ENCODE measurements at regions not wholly inside any gene's neighbourhood (a gene's known extent, or its start where the extent isn't known, plus 50 kb on each side); places are given as distances from the start of the nearest gene placed in this dataset.

DNA sequence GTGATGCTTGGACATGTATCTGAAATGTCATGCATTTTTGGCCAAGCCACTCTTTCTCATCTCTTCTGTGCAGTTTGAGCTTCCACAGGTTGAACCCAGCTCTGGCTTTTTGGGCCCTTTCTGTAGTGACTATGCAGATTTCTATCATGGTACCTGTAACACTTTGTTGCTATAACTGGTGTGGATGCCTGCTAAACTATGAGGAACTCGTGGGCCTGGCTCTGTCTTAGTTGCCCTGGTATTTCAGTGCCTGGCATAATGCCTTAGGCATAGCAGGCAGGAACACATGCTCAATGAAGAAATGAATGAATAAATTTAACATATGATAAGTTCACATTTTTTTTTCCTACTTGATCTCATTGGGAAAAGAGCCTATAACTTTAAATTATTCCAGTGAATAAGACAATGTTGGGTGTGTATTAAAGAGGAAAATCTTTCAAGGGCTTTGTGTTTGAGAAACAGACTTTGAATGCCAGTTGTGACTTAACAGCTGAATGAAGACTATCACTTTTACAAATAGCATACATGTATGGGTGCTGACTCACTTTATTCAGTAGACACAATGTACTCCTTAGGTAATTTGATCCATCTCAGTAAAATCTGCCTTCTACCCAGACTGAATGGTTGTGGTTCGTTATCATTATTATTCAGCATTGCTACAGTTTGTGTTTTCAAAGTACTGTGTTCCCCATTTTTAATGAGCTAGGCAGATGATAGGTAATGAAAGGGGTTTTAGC is 86.4 kb upstream of the MAP4K3 start:
- Histone ChIP-seq H3K4me3 (ENCODE audit: extremely low read depth, insufficient read depth, low read length, poor library complexity, severe bottlenecking) (no peak overlapping the region), H3K9me3 (ENCODE audit: control insufficient read depth, low read length) (peaks cover 20% of the 10 kb centered on the region), H3K27ac (ENCODE audit: low read depth, low read length, severe bottlenecking) (peak overlapping the region; percentile 19), H3K36me3 (ENCODE audit: control insufficient read depth, insufficient read depth, low read length) (peaks cover 5% of the 10 kb centered on the region), H3K4me1 (ENCODE audit: control insufficient read depth, insufficient read depth, low read length, poor library complexity, severe bottlenecking) (peaks cover 9% of the 10 kb centered on the region)
- 86 to 100% methylated on average over 1 of the region's 2 CpGs for WGBS, 2 experiments (ENCODE audit: insufficient coverage in 2 of 2)

DNA sequence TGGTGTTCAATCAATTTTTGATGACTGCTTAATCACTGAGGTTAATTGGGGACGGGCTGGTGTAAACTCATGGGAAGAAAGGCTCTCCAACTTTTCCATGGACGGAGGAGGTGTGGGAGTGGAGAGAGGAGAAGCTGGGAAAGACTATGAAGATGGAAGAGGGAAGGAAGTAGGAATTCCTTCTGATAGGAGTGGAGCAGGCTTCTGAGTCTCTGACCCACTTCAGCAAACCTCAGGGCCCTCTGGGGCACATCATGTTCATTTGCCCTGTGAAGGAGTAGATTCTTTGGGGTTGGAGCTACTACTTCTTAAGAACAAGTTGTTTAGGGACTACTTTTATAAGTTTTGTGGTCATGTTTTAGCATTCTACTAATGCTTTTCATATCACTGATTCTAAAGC is 87.0 kb upstream of the MAP4K3 start:
- H3K36me3 ChIP-seq (ENCODE audit: control insufficient read depth, insufficient read depth, low read length) = peaks cover 5% of the 10 kb centered on the region
- no peak overlapping the region for H3K4me3 ChIP-seq (ENCODE audit: extremely low read depth, insufficient read depth, low read length, poor library complexity, severe bottlenecking)
- H3K27ac ChIP-seq (ENCODE audit: low read depth, low read length, severe bottlenecking) = peak overlapping the region; percentile 19
- peaks cover 9% of the 10 kb centered on the region for H3K4me1 ChIP-seq (ENCODE audit: control insufficient read depth, insufficient read depth, low read length, poor library complexity, severe bottlenecking)
- WGBS, 2 experiments (ENCODE audit: insufficient coverage in 2 of 2) = 86% methylated on average over 2 of the region's 2 CpGs; no CpG with 5 or more reads in 1 of the 2 experiments
- H3K9me3 ChIP-seq (ENCODE audit: control insufficient read depth, low read length) = peaks cover 20% of the 10 kb centered on the region

DNA sequence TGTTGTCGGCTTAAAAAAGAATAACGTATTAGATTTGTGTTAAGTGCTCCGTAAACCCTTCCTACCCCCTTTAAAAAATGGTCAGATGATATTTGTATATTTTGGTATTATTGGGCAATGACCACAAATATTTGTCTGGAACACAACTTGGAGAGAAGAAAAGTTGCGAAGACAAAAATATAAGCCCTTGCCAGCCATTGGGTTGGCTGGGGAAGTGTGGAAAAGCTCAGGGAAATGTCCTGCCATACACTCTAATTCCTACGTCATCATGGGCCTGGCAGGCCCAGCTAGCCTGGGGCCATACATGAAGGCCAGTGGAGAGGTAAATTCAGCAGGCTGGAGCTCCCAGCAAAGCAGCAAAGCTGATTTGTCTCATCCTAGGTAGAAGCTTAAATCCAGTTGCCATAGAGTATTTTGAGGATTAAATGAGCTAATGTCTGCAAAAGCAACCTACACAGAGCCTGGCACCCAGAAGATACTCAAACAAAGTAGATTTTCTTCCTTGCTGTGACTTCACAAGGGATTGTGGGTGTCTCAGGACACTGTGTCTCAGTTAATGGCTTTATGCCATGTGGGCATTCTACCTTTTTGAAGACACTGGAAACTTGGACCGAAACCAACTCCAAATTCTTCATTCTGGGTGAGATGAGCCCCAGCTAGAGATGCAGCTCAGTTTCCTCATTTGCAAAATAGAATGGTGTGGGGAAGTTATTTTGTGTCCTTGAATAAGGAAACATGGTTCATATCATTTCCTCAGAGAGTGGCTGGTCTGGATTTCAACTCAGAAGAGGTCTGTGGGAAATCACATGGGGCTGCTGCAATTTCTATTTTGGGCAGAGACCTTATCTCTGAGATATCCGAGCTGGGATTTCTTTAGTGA is 87.9 kb upstream of the MAP4K3 start:
- no peak overlapping the region for H3K27ac ChIP-seq (ENCODE audit: low read depth, low read length, severe bottlenecking)
- 94 to 95% methylated on average over 2 to 5 of the region's 7 CpGs for WGBS, 2 experiments (ENCODE audit: insufficient coverage in 2 of 2)
- H3K4me1 ChIP-seq (ENCODE audit: control insufficient read depth, insufficient read depth, low read length, poor library complexity, severe bottlenecking) = peaks cover 9% of the 10 kb centered on the region
- peaks cover 5% of the 10 kb centered on the region for H3K36me3 ChIP-seq (ENCODE audit: control insufficient read depth, insufficient read depth, low read length)
- peaks cover 20% of the 10 kb centered on the region for H3K9me3 ChIP-seq (ENCODE audit: control insufficient read depth, low read length)
- no peak overlapping the region for H3K4me3 ChIP-seq (ENCODE audit: extremely low read depth, insufficient read depth, low read length, poor library complexity, severe bottlenecking)

DNA sequence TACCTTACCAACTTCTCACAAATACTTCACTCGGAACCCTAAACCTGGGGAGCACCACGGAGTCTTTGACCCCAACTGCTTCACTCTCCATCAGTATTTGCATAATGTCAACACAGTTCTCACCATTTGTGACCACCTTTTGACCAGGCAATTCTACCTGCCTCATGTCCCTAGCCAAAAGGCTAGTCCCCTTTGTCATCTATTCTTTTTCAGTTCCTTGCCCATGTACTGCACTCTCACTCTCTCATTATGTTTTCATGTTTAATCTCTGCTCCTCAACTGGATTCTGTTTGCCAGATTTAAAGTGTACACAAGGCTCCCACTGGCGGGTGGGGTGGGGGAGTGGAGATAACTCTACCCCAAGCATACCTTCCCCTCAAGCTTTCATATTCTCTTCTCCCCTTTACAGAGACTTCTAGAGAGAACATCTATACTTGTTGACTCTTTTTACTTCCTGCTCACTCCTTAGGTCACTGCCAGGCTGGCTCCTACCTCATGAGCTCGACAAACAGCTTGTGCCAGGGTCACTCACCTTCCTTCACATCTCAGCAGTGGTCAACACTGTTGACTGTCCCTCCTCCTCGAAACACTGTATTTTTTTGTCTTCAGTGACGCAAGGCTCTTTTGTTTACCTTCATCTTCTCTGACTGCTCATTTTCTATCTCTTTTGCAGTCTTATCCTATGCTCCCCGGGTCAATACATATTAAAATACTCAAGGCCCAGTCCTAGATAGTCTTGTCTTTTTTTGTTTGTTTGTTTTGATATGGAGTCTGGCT is 88.7 kb upstream of the MAP4K3 start:
- H3K4me3 ChIP-seq (ENCODE audit: extremely low read depth, insufficient read depth, low read length, poor library complexity, severe bottlenecking) = no peak overlapping the region
- H3K36me3 ChIP-seq (ENCODE audit: control insufficient read depth, insufficient read depth, low read length) = peaks cover 5% of the 10 kb centered on the region
- 92 to 98% methylated on average over 5 of the region's 7 CpGs for WGBS, 2 experiments (ENCODE audit: insufficient coverage in 2 of 2)
- no peak overlapping the region for H3K27ac ChIP-seq (ENCODE audit: low read depth, low read length, severe bottlenecking)
- H3K4me1 ChIP-seq (ENCODE audit: control insufficient read depth, insufficient read depth, low read length, poor library complexity, severe bottlenecking) = peaks cover 9% of the 10 kb centered on the region
- H3K9me3 ChIP-seq (ENCODE audit: control insufficient read depth, low read length) = peaks cover 20% of the 10 kb centered on the region

DNA sequence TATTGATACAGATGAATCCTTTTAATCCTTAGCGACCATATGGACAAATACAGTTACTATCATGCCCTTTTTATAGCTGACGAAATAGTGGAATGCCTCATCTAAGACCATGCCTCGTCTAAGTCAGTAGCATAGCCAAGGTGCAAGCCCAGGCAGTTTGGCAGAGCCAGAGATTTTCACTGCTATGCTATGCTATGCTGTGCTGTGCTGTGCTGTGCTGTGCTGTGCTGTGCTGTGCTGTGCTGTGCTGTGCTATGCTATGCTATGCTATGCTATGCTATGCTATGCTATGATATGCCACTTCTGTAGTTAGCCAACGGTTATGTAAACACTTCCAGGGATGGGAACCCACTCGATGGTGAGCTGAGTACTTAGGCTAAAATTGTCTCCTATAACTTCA is 91.6 kb upstream of the MAP4K3 start:
- Histone ChIP-seq H3K27ac (ENCODE audit: low read depth, low read length, severe bottlenecking) (no peak overlapping the region), H3K4me3 (ENCODE audit: extremely low read depth, insufficient read depth, low read length, poor library complexity, severe bottlenecking) (no peak overlapping the region), H3K9me3 (ENCODE audit: control insufficient read depth, low read length) (peaks cover 4% of the 10 kb centered on the region), H3K36me3 (ENCODE audit: control insufficient read depth, insufficient read depth, low read length) (no peaks in the 10 kb centered on the region), H3K4me1 (ENCODE audit: control insufficient read depth, insufficient read depth, low read length, poor library complexity, severe bottlenecking) (peaks cover 8% of the 10 kb centered on the region)
- WGBS, 2 experiments (ENCODE audit: insufficient coverage in 2 of 2) = 84 to 91% methylated on average over 4 to 5 of the region's 5 CpGs

DNA sequence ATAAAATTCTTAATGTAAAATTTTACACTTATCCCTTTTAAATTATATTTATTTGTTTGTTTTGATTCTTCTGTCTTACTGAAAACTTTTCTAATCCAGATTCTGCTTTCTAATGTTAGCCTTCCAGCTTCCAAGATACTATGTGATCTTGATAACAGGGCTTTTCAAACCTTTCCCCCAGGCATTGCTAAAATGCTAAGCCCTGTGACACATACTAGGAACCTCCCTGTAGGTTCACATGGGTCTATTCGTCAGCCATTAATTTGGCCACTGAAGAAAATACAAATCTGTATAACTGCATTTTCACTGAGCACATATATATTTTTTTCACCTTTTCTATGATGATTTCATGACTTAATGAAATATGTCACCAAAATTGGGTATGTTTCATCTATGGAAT is 92.8 kb upstream of the MAP4K3 start:
- no peak overlapping the region for H3K27ac ChIP-seq (ENCODE audit: low read depth, low read length, severe bottlenecking)
- H3K4me1 ChIP-seq (ENCODE audit: control insufficient read depth, insufficient read depth, low read length, poor library complexity, severe bottlenecking) = peaks cover 6% of the 10 kb centered on the region
- no peak overlapping the region for H3K4me3 ChIP-seq (ENCODE audit: extremely low read depth, insufficient read depth, low read length, poor library complexity, severe bottlenecking)
- peaks cover 4% of the 10 kb centered on the region for H3K9me3 ChIP-seq (ENCODE audit: control insufficient read depth, low read length)
- 80% methylated on average over 1 of the region's 1 CpG; no CpG with 5 or more reads in 1 of the 2 experiments for WGBS, 2 experiments (ENCODE audit: insufficient coverage in 2 of 2)
- H3K36me3 ChIP-seq (ENCODE audit: control insufficient read depth, insufficient read depth, low read length) = no peaks in the 10 kb centered on the region

DNA sequence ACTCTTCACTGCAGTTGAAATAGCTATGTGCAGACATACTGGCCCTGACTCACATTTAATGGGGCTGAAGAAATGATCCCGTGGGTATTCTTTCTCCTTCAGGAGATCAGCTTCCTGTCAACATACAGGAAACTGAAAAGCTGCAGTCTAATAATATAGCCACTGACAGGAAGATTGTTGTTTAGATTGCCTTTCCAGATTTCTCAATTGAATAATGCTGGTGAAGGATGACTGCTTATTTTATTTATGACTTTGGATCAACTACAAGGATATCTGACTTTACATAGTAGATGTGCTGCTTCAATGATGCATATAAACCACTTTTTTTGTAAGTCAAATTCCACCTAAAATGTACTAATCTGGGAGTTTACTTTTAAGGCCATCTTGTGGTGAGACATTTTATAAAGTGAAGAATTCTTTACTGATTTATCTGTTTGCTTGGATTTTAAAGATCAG is 93.4 kb upstream of the MAP4K3 start:
- H3K27ac ChIP-seq (ENCODE audit: low read depth, low read length, severe bottlenecking) = peak overlapping the region; percentile 19
- H3K9me3 ChIP-seq (ENCODE audit: control insufficient read depth, low read length) = no peaks in the 10 kb centered on the region
- no peaks in the 10 kb centered on the region for H3K36me3 ChIP-seq (ENCODE audit: control insufficient read depth, insufficient read depth, low read length)
- no CpG with 5 or more reads among the region's 1 CpG for WGBS, 2 experiments (ENCODE audit: insufficient coverage in 2 of 2)
- peaks cover 6% of the 10 kb centered on the region for H3K4me1 ChIP-seq (ENCODE audit: control insufficient read depth, insufficient read depth, low read length, poor library complexity, severe bottlenecking)
- no peak overlapping the region for H3K4me3 ChIP-seq (ENCODE audit: extremely low read depth, insufficient read depth, low read length, poor library complexity, severe bottlenecking)

DNA sequence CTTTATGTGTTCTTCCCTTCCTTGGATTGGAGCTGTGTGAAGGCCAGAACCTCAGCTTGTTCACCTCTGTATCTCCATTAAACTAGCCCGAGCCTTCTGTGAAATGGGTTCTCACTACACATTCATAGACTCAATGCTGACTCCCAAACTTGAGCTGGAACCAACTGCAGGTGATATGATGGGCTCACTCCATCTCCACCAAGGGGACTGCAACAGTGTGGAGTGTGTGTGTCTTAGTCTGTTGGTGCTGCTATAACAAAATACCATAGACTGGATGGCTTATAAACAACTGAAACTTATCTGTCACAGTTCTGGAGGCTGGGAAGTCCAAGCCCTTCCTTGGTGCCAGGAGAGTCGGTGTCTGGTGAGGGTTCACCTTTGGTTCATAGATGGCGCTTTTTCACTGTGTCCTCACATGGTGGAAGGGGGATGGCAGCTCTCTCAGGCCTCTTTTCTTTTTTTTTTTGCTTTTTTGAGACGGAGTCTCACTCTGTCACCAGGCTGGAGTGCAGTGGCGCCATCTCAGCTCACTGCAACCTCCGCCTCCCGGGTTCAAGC is 94.2 kb upstream of the MAP4K3 start:
- Histone ChIP-seq H3K9me3 (ENCODE audit: control insufficient read depth, low read length) (no peaks in the 10 kb centered on the region), H3K27ac (ENCODE audit: low read depth, low read length, severe bottlenecking) (no peak overlapping the region)
- WGBS, 2 experiments (ENCODE audit: insufficient coverage in 2 of 2) = 100% methylated on average over 2 to 3 of the region's 7 CpGs

DNA sequence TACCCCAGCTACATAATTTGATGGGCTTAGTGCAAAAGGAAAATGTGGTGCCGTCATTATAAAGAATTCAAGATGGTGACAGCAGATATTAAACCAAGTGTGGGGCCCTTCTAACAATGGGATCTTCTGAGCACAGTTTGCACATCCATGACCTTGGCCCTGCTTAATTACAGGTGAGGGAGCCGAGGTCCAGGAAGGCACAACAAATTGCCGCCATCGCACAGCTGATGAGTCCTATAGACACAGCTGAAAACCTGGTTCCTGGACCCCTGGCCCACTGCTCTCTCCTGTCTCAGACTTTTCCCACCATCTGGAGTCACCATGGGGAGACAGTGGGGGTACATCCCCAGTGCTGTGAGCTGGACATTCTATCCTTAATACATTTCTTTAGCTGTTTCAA is 95.8 kb upstream of the MAP4K3 start:
- Histone ChIP-seq H3K4me1 (ENCODE audit: control insufficient read depth, insufficient read depth, low read length, poor library complexity, severe bottlenecking) (peaks cover 6% of the 10 kb centered on the region), H3K9me3 (ENCODE audit: control insufficient read depth, low read length) (no peaks in the 10 kb centered on the region), H3K4me3 (ENCODE audit: extremely low read depth, insufficient read depth, low read length, poor library complexity, severe bottlenecking) (no peak overlapping the region), H3K27ac (ENCODE audit: low read depth, low read length, severe bottlenecking) (no peak overlapping the region), H3K36me3 (ENCODE audit: control insufficient read depth, insufficient read depth, low read length) (no peaks in the 10 kb centered on the region)
- 92 to 97% methylated on average over 3 of the region's 4 CpGs for WGBS, 2 experiments (ENCODE audit: insufficient coverage in 2 of 2)

More for the DNA sequence above, 94.2 kb upstream of the MAP4K3 start:
- no peaks in the 10 kb centered on the region for H3K36me3 ChIP-seq (ENCODE audit: control insufficient read depth, insufficient read depth, low read length)
- H3K4me3 ChIP-seq (ENCODE audit: extremely low read depth, insufficient read depth, low read length, poor library complexity, severe bottlenecking) = no peak overlapping the region
- peaks cover 6% of the 10 kb centered on the region for H3K4me1 ChIP-seq (ENCODE audit: control insufficient read depth, insufficient read depth, low read length, poor library complexity, severe bottlenecking)

DNA sequence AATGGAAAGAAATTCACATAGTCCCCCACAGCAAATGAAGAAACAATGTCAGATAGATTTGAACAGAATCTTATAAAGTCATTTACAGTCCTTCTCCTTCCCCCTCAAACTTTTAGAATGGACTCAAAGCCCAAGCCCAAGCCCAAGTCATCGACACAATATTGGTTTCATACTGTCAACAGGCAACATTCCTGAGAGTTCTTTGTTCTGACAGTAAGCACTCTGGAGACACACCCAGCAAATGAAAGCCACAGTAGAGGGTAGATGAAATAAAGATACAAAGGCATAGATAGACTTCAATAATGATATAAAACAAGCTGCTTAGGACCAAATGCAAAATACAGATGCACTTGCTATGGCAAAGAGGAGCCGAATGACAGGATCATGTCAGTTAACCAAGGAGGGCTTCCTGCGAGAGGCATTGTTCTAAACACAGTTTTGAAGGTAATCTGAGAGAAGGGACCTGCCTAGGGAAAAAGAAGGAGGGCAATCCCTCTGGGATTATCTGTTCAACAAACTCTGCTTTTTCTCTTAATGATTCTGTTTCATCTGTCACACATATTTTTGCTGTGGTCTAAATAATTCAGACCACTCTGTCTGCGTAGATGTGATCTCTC is 97.1 kb upstream of the MAP4K3 start:
- 95 to 96% methylated on average over 2 of the region's 4 CpGs for WGBS, 2 experiments (ENCODE audit: insufficient coverage in 2 of 2)
- Histone ChIP-seq H3K27ac (ENCODE audit: low read depth, low read length, severe bottlenecking) (no peak overlapping the region), H3K9me3 (ENCODE audit: control insufficient read depth, low read length) (no peaks in the 10 kb centered on the region), H3K36me3 (ENCODE audit: control insufficient read depth, insufficient read depth, low read length) (no peaks in the 10 kb centered on the region), H3K4me3 (ENCODE audit: extremely low read depth, insufficient read depth, low read length, poor library complexity, severe bottlenecking) (no peak overlapping the region), H3K4me1 (ENCODE audit: control insufficient read depth, insufficient read depth, low read length, poor library complexity, severe bottlenecking) (peaks cover 6% of the 10 kb centered on the region)

All from mesodermal cell (in vitro differentiated cells).